ENCODE measurements at regions not wholly inside any gene's neighbourhood (a gene's known extent, or its start where the extent isn't known, plus 50 kb on each side); places are given as distances from the start of the nearest gene placed in this dataset.

DNA sequence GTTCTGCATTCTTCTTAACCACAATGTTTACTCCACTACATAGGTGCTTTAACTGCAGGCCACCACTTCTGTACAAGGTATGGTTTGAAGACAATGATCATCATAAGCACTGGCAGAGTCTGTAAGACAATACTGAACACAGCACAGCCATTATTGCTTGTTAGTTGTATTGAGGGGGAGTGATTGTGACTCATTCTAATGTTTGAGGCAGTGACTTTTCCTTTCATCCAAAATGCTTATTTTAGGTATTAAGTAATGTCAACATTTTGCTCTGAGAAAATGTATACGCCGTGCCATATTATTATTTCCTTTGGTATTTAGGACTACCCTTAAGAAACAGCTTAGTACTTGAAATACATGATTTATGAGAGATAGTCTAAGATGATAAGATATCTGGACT lies 618.2 kb upstream of the ZNF717 start:
- no peak overlapping the region for H2BK120ac ChIP-seq (ENCODE audit: low read depth, low read length)
- no peak overlapping the region for H4K8ac ChIP-seq (ENCODE audit: low read depth, low read length)
- H3K14ac ChIP-seq (ENCODE audit: low read length) = no peak overlapping the region
- H3K4me1 ChIP-seq (ENCODE audit: control insufficient read depth in 2 of 2, insufficient read depth in 1 of 2, low read depth in 1 of 2, low read length in 2 of 2) = no peaks in the 10 kb centered on the region
- no peak overlapping the region for H3K4me2 ChIP-seq (ENCODE audit: insufficient read depth, low read length, poor library complexity, severe bottlenecking)
- H4K91ac ChIP-seq (ENCODE audit: low read depth, low read length, poor library complexity) = no peak overlapping the region
- no peak overlapping the region for H2BK5ac ChIP-seq (ENCODE audit: low read length)
- no peak overlapping the region for H3K9ac ChIP-seq (ENCODE audit: low read depth, low read length, poor library complexity)
- no peak overlapping the region for H3K18ac ChIP-seq (ENCODE audit: low read length)
- H2BK12ac ChIP-seq (ENCODE audit: low read length) = no peak overlapping the region
- H3K9me3 ChIP-seq (replicated peaks in 1 of 2; ENCODE audit: control insufficient read depth in 2 of 2, insufficient read depth in 1 of 2, low read depth in 1 of 2, low read length in 2 of 2) = no peaks in the 10 kb centered on the region
- no peak overlapping the region for H3K27ac ChIP-seq (replicated peaks; ENCODE audit: low read length)
- no peaks in the 10 kb centered on the region for H3K36me3 ChIP-seq (replicated peaks in 1 of 2; ENCODE audit: control insufficient read depth in 2 of 2, insufficient read depth in 2 of 2, low read length in 2 of 2)
- no peaks in the 10 kb centered on the region for H3K79me1 ChIP-seq (ENCODE audit: low read depth, low read length)
- no peak overlapping the region for H3K4me3 ChIP-seq (ENCODE audit: low read length in 2 of 2)
- no peak overlapping the region for H3K4ac ChIP-seq (ENCODE audit: low read length)
- H3K27me3 ChIP-seq (ENCODE audit: control insufficient read depth in 3 of 3, insufficient read depth in 3 of 3, low read depth in 1 of 3, low read length in 3 of 3) = no peaks in the 10 kb centered on the region
- DNase-seq (ENCODE audit: low spot score) = no peak
- WGBS, 2 donors (ENCODE audit: extremely low coverage in 2 of 2, insufficient read length in 2 of 2, insufficient replicate concordance in 1 of 2) = no CpG with 5 or more reads among the region's 2 CpGs
- H3K23ac ChIP-seq (ENCODE audit: low read depth, low read length, poor library complexity) = no peak overlapping the region
- no peak overlapping the region for H2AFZ ChIP-seq (ENCODE audit: low read length)
- no peak overlapping the region for H2BK15ac ChIP-seq (ENCODE audit: low read length)
- no peak overlapping the region for H2AK5ac ChIP-seq (ENCODE audit: low read depth, low read length)

DNA sequence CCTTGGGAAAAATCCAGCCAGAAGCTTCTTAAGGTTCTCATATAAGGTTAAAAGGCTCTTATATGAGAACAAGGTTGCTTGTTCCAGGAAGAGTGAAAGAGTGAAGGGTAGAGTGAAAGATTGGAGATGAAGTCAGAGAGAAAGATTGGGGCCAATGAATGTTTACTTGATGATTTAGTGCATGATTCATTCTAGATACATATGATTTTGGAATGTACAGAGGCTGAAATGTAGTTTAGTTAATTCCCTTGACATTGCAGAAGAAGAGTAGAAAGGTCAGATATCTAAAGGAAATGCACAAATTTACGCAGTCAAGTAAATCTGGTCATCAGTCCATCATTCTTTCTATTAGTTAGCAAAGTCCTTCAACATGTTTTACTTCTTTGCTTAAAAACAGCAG lies 619.8 kb upstream of the ZNF717 start:
- Histone ChIP-seq H3K23ac (ENCODE audit: low read depth, low read length, poor library complexity) (no peak overlapping the region), H2AK5ac (ENCODE audit: low read depth, low read length) (no peak overlapping the region), H3K9ac (ENCODE audit: low read depth, low read length, poor library complexity) (no peak overlapping the region), H3K79me1 (ENCODE audit: low read depth, low read length) (no peaks in the 10 kb centered on the region), H3K14ac (ENCODE audit: low read length) (no peak overlapping the region), H4K8ac (ENCODE audit: low read depth, low read length) (no peak overlapping the region), H3K9me3 (replicated peaks in 1 of 2; ENCODE audit: control insufficient read depth in 2 of 2, insufficient read depth in 1 of 2, low read depth in 1 of 2, low read length in 2 of 2) (no peaks in the 10 kb centered on the region), H4K91ac (ENCODE audit: low read depth, low read length, poor library complexity) (no peak overlapping the region), H2BK12ac (ENCODE audit: low read length) (no peak overlapping the region), H2BK5ac (ENCODE audit: low read length) (no peak overlapping the region), H3K27me3 (ENCODE audit: control insufficient read depth in 3 of 3, insufficient read depth in 3 of 3, low read depth in 1 of 3, low read length in 3 of 3) (no peaks in the 10 kb centered on the region), H3K4me1 (ENCODE audit: control insufficient read depth in 2 of 2, insufficient read depth in 1 of 2, low read depth in 1 of 2, low read length in 2 of 2) (no peaks in the 10 kb centered on the region), H3K4me2 (ENCODE audit: insufficient read depth, low read length, poor library complexity, severe bottlenecking) (no peak overlapping the region), H3K27ac (replicated peaks; ENCODE audit: low read length) (no peak overlapping the region), H2AFZ (ENCODE audit: low read length) (no peak overlapping the region), H3K4ac (ENCODE audit: low read length) (no peak overlapping the region), H2BK120ac (ENCODE audit: low read depth, low read length) (no peak overlapping the region), H3K4me3 (ENCODE audit: low read length in 2 of 2) (no peak overlapping the region), H2BK15ac (ENCODE audit: low read length) (no peak overlapping the region), H3K18ac (ENCODE audit: low read length) (no peak overlapping the region), H3K36me3 (replicated peaks in 1 of 2; ENCODE audit: control insufficient read depth in 2 of 2, insufficient read depth in 2 of 2, low read length in 2 of 2) (no peaks in the 10 kb centered on the region)
- no CpG with 5 or more reads among the region's 1 CpG for WGBS, 2 donors (ENCODE audit: extremely low coverage in 2 of 2, insufficient read length in 2 of 2, insufficient replicate concordance in 1 of 2)
- no peak for DNase-seq (ENCODE audit: low spot score)

- Histone ChIP-seq H3K18ac (ENCODE audit: low read length) (no peak overlapping the region), H3K4ac (ENCODE audit: low read length) (no peak overlapping the region), H3K27ac (replicated peaks; ENCODE audit: low read length) (no peak overlapping the region), H3K79me1 (ENCODE audit: low read depth, low read length) (no peaks in the 10 kb centered on the region), H4K8ac (ENCODE audit: low read depth, low read length) (no peak overlapping the region), H3K36me3 (replicated peaks in 1 of 2; ENCODE audit: control insufficient read depth in 2 of 2, insufficient read depth in 2 of 2, low read length in 2 of 2) (no peaks in the 10 kb centered on the region), H2BK15ac (ENCODE audit: low read length) (no peak overlapping the region), H2BK12ac (ENCODE audit: low read length) (no peak overlapping the region), H3K9me3 (replicated peaks in 1 of 2; ENCODE audit: control insufficient read depth in 2 of 2, insufficient read depth in 1 of 2, low read depth in 1 of 2, low read length in 2 of 2) (no peaks in the 10 kb centered on the region), H4K91ac (ENCODE audit: low read depth, low read length, poor library complexity) (no peak overlapping the region), H3K4me3 (ENCODE audit: low read length in 2 of 2) (no peak overlapping the region), H2BK120ac (ENCODE audit: low read depth, low read length) (no peak overlapping the region), H3K4me2 (ENCODE audit: insufficient read depth, low read length, poor library complexity, severe bottlenecking) (no peak overlapping the region), H3K27me3 (ENCODE audit: control insufficient read depth in 3 of 3, insufficient read depth in 3 of 3, low read depth in 1 of 3, low read length in 3 of 3) (no peaks in the 10 kb centered on the region), H2BK5ac (ENCODE audit: low read length) (no peak overlapping the region), H2AFZ (ENCODE audit: low read length) (no peak overlapping the region), H3K14ac (ENCODE audit: low read length) (no peak overlapping the region), H3K23ac (ENCODE audit: low read depth, low read length, poor library complexity) (no peak overlapping the region), H2AK5ac (ENCODE audit: low read depth, low read length) (no peak overlapping the region), H3K9ac (ENCODE audit: low read depth, low read length, poor library complexity) (no peak overlapping the region), H3K4me1 (ENCODE audit: control insufficient read depth in 2 of 2, insufficient read depth in 1 of 2, low read depth in 1 of 2, low read length in 2 of 2) (no peaks in the 10 kb centered on the region)
- WGBS, 2 donors (ENCODE audit: extremely low coverage in 2 of 2, insufficient read length in 2 of 2, insufficient replicate concordance in 1 of 2) = no CpG with 5 or more reads among the region's 3 CpGs
- no peak for DNase-seq (ENCODE audit: low spot score)
Measured at GRCh38 chr3:76410762-76411281, 625.5 kb upstream of the ZNF717 start.

- Histone ChIP-seq H3K4me2 (ENCODE audit: insufficient read depth, low read length, poor library complexity, severe bottlenecking) (no peak overlapping the region), H2BK15ac (ENCODE audit: low read length) (no peak overlapping the region), H2AK5ac (ENCODE audit: low read depth, low read length) (no peak overlapping the region), H4K8ac (ENCODE audit: low read depth, low read length) (no peak overlapping the region), H2BK5ac (ENCODE audit: low read length) (no peak overlapping the region), H3K9me3 (replicated peaks in 1 of 2; ENCODE audit: control insufficient read depth in 2 of 2, insufficient read depth in 1 of 2, low read depth in 1 of 2, low read length in 2 of 2) (no peaks in the 10 kb centered on the region), H3K36me3 (replicated peaks in 1 of 2; ENCODE audit: control insufficient read depth in 2 of 2, insufficient read depth in 2 of 2, low read length in 2 of 2) (no peaks in the 10 kb centered on the region), H3K14ac (ENCODE audit: low read length) (no peak overlapping the region), H3K4ac (ENCODE audit: low read length) (no peak overlapping the region), H3K4me1 (ENCODE audit: control insufficient read depth in 2 of 2, insufficient read depth in 1 of 2, low read depth in 1 of 2, low read length in 2 of 2) (no peaks in the 10 kb centered on the region), H4K91ac (ENCODE audit: low read depth, low read length, poor library complexity) (no peak overlapping the region), H2AFZ (ENCODE audit: low read length) (no peak overlapping the region), H3K27ac (replicated peaks; ENCODE audit: low read length) (no peak overlapping the region), H3K18ac (ENCODE audit: low read length) (no peak overlapping the region), H2BK120ac (ENCODE audit: low read depth, low read length) (no peak overlapping the region), H3K79me1 (ENCODE audit: low read depth, low read length) (no peaks in the 10 kb centered on the region), H3K4me3 (ENCODE audit: low read length in 2 of 2) (no peak overlapping the region), H3K9ac (ENCODE audit: low read depth, low read length, poor library complexity) (no peak overlapping the region), H3K27me3 (ENCODE audit: control insufficient read depth in 3 of 3, insufficient read depth in 3 of 3, low read depth in 1 of 3, low read length in 3 of 3) (no peaks in the 10 kb centered on the region), H3K23ac (ENCODE audit: low read depth, low read length, poor library complexity) (no peak overlapping the region), H2BK12ac (ENCODE audit: low read length) (no peak overlapping the region)
- no CpG with 5 or more reads among the region's 2 CpGs for WGBS, 2 donors (ENCODE audit: extremely low coverage in 2 of 2, insufficient read length in 2 of 2, insufficient replicate concordance in 1 of 2)
- no peak for DNase-seq (ENCODE audit: low spot score)
Measured at GRCh38 chr3:76415384-76415783, 624.5 kb upstream of the ROBO2 start.

Data from neuronal stem cell (in vitro differentiated cells).